LoVo (cell line): ENCODE measurements at regions not wholly inside any gene's neighbourhood (a gene's known extent, or its start where the extent isn't known, plus 50 kb on each side); places are given as distances from the start of the nearest gene placed in this dataset.
"Not testable (repeated sequence)": the region's sequence is repeated elsewhere in the genome, so short reads cannot be mapped to it uniquely, and the experiment has no call there.

Source experiments
- DNase-seq: peaks from one replicate; pipeline ENCODE4 v3.0.0-alpha.2; 2016; ENCODE audit warnings: low spot score

GRCh38 chr11:16528639-16529038, 172.3 kb upstream of the SOX6 start:
- DNase-seq: no peak

GRCh38 chr11:16527525-16528246, 171.3 kb upstream of the SOX6 start:
- DNase-seq: no peak

- no peak for DNase-seq
Observed at GRCh38 chr11:16526947-16527346, 170.6 kb upstream of the SOX6 start.

DNA sequence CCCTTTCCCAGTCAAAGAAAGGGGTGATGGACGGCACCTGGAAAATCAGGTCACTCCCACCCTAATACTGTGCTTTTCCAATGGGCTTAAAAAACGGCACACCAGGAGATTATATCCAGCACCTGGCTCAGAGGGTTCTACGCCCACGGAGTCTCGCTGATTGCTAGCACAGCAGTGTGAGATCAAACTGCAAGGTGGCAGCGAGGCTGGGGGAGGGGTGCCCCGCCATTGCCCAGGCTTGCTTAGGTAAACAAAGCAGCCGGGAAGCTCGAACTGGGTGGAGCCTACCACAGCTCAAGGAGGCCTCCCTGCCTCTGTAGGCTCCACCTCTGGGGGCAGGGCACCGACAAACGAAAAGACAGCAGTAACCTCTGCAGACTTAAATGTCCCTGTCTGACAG, 164.4 kb upstream of the SOX6 start:
- not testable (repeated sequence) for DNase-seq

DNA sequence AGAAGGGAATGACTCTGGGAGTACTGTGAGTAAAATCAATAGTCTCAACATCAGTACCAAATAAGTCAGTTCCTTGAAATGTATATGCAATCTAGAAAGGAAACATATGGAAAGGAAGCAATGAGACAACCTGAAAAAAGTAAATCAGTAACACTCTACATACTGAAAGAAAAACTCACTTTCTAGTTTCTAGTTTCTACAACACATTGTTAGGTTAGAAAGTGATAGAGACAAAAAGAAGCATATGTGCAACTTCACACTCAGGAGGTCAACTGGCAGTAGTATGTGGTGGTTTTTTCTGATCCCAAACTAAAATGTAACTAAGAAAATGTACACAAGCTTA, 156.5 kb upstream of the SOX6 start:
- DNase-seq: no peak

- no peak for DNase-seq
Observed at GRCh38 chr11:16512198-16512898, 156.0 kb upstream of the SOX6 start.

- no peak for DNase-seq
Observed at GRCh38 chr11:16511116-16512114, 155.1 kb upstream of the SOX6 start.

GRCh38 chr11:16505481-16505880, 149.1 kb upstream of the SOX6 start:
- DNase-seq: no peak

DNA sequence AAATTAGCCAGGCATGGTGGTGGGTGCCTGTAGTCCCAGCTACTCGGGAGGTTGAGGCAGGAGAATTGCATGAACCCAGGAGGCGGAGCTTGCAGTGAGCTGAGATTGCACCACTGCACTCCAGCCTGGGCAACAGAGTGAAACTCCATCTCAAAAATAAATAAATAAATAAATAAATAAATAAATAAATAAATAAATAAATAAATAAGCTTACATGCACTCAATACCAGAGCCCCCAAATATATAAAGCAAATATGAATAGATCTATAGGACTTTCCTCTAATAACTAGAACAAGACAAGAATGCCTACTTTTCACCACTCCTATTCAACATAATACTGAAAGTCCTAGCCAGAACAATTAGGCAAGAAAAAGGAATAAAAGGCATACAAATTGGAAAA, 147.5 kb upstream of the SOX6 start:
- not testable (repeated sequence) for DNase-seq

DNA sequence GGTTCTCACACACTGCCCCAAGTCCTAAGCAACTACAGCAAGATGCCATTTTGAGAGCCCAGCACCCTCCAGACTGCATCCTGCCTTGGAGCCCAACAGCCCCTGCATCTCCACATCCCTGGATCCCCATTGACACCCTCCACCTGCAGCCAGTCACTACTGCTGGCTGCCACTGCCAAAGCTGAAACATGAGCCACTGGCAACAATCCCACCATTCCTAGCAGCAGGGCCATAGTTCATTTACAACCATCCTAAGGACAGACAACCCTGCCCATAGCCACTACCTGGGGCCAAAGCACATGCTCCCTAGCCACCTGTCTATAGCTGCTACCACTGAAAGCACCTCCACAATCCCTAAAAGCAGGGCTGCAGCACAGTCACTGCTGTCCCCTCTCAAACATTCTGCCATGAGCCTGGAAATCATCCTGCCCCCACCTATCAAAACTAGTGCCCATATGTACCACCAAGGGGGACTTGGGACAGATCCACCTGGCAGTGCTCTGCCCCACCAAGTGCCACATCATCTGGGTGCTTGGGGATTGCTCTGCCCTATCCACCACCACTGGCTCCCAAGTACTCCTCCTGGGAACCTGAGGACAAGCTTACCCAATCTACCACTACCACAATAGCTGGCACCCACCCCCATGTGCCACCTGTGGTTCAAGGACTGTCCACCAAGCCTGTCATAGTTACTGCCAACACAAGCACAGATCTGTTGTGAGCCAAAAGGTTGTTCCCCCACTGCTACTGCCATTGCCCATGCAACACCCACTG, 138.8 kb upstream of the SOX6 start:
- no peak for DNase-seq

- DNase-seq: no peak
Observed at GRCh38 chr11:16484434-16484833, 128.1 kb upstream of the SOX6 start.

- DNase-seq: no peak
Observed at GRCh38 chr11:16474659-16475058, 118.3 kb upstream of the SOX6 start.

GRCh38 chr11:16469968-16470367, 113.6 kb upstream of the SOX6 start:
- DNase-seq: no peak

- no peak for DNase-seq
Observed at GRCh38 chr11:16468735-16469453, 112.5 kb upstream of the SOX6 start.

- no peak for DNase-seq
Observed at GRCh38 chr11:16460508-16460907, 104.2 kb upstream of the SOX6 start.

GRCh38 chr11:16456366-16456765, 100.0 kb upstream of the SOX6 start:
- DNase-seq: no peak

DNA sequence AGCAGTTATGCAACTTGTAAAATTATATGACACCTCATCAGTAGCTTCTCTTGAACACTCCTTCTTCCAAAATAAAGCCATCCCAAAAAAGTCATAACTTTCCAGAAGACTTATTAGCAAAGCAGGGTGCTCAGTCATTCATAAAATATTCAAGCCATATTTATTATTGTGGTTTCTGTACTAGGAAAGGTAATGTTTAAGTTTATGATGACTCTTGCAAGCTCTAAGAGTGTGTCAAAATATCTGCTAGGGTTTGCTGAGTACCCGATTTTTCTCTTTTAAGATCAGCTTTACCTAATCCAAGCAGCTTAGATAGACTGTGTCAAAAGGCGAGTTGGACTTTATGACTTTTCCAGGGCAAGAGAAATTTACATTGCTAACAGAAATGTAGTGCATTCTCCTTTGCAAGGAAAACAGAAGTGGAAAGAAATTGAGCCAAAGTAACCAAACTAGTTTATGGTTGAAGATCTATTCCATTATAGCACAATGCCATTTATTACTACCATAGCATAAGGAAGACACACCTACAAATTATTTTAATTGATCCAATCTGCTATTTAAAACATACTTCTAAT, 98.0 kb upstream of the SOX6 start:
- no peak for DNase-seq

GRCh38 chr11:16448123-16448717, 91.9 kb upstream of the SOX6 start:
- DNase-seq: no peak

DNA sequence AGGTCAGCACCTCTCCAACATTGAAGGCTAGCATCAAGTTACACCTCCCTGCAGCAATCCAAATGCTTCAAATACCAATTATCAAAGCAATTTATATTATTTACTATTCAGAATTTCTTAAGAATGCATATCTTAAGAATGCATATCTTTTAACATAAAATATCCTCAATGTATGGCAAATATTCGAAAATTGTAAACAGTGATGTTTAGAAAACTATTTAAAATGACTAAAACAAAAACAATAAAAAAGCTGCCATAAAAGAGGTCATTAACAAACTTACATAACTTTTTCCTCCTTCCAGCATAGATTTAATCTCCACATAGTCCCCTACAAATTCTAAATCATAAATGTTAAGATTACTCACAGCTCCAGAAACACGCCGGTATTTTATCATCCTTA, 85.1 kb upstream of the SOX6 start:
- DNase-seq: no peak

GRCh38 chr11:16440136-16440535, 83.8 kb upstream of the SOX6 start:
- no peak for DNase-seq
